ENCODE measurements at regions not wholly inside any gene's neighbourhood (a gene's known extent, or its start where the extent isn't known, plus 50 kb on each side); places are given as distances from the start of the nearest gene placed in this dataset.

- H3K36me3 ChIP-seq (ENCODE audit: insufficient read depth, low read length): no peaks in the 10 kb centered on the region
- no peak for DNase-seq
- H3K9me3 ChIP-seq (ENCODE audit: insufficient read depth, low read length, severe bottlenecking): peaks cover 3% of the 10 kb centered on the region
- H3K27me3 ChIP-seq (ENCODE audit: insufficient read depth, low read length, poor library complexity): no peaks in the 10 kb centered on the region
- H3K4me1 ChIP-seq (ENCODE audit: insufficient read depth, low read length): peaks cover 51% of the 10 kb centered on the region
- no peak overlapping the region for H3K9ac ChIP-seq (ENCODE audit: low read depth, low read length)
- ATAC-seq (ENCODE audit: insufficient read depth, low read depth): no peak
- no peak overlapping the region for H3K4me2 ChIP-seq (ENCODE audit: insufficient read depth, low read length)
- H2AFZ ChIP-seq (ENCODE audit: low read depth, low read length): peak overlapping the region; percentile 48; the same call in 1 of the 2 replicates
- peak overlapping the region; percentile 34 for H3K27ac ChIP-seq (ENCODE audit: low read length)
- no peak overlapping the region for H3K4me3 ChIP-seq (ENCODE audit: low read depth in 1 of 2, low read length in 2 of 2)
- H3K79me2 ChIP-seq (ENCODE audit: insufficient read depth, low read length): no peaks in the 10 kb centered on the region
- TF ChIP-seq CTCF (IDR thresholded peaks at IDR 0.05; ENCODE audit: borderline replicate concordance, extremely low read depth, low read length, poor library complexity, severe bottlenecking) (no peak), EZH2 (IDR thresholded peaks at IDR 0.05; ENCODE audit: borderline replicate concordance, low read depth, low read length, severe bottlenecking) (no peak)
- no peaks in the 10 kb centered on the region for H4K20me1 ChIP-seq (ENCODE audit: insufficient read depth, low read length)
Measured at GRCh38 chr21:15531986-15532385, 197.8 kb upstream of the USP25 start.

- TF ChIP-seq EZH2 (IDR thresholded peaks at IDR 0.05; ENCODE audit: borderline replicate concordance, low read depth, low read length, severe bottlenecking): no peak
- TF ChIP-seq CTCF (IDR thresholded peaks at IDR 0.05; ENCODE audit: borderline replicate concordance, extremely low read depth, low read length, poor library complexity, severe bottlenecking): no peak
- peaks cover 3% of the 10 kb centered on the region for H3K9me3 ChIP-seq (ENCODE audit: insufficient read depth, low read length, severe bottlenecking)
- ATAC-seq (ENCODE audit: insufficient read depth, low read depth): no peak
- no peaks in the 10 kb centered on the region for H4K20me1 ChIP-seq (ENCODE audit: insufficient read depth, low read length)
- peak overlapping the region; percentile 61 for H2AFZ ChIP-seq (ENCODE audit: low read depth, low read length)
- no peaks in the 10 kb centered on the region for H3K27me3 ChIP-seq (ENCODE audit: insufficient read depth, low read length, poor library complexity)
- H3K79me2 ChIP-seq (ENCODE audit: insufficient read depth, low read length): no peaks in the 10 kb centered on the region
- H3K4me3 ChIP-seq (ENCODE audit: low read depth in 1 of 2, low read length in 2 of 2): no peak overlapping the region
- H3K9ac ChIP-seq (ENCODE audit: low read depth, low read length): peak overlapping the region; percentile 54; the same call in 1 of the 2 replicates
- DNase-seq: no peak
- H3K27ac ChIP-seq (ENCODE audit: low read length): peak overlapping the region; percentile 96
- H3K4me2 ChIP-seq (ENCODE audit: insufficient read depth, low read length): no peak overlapping the region
- H3K36me3 ChIP-seq (ENCODE audit: insufficient read depth, low read length): no peaks in the 10 kb centered on the region
- H3K4me1 ChIP-seq (ENCODE audit: insufficient read depth, low read length): peaks cover 50% of the 10 kb centered on the region
Measured at GRCh38 chr21:15533618-15534017, 196.2 kb upstream of the USP25 start.

- peak overlapping the region; percentile 50 for H3K4me2 ChIP-seq (ENCODE audit: insufficient read depth, low read length)
- H3K4me1 ChIP-seq (ENCODE audit: insufficient read depth, low read length): peaks cover 56% of the 10 kb centered on the region
- peak overlapping the region in 1 of 2 experiments; percentile 33; a peak in 2 of 4 replicates for H3K4me3 ChIP-seq (ENCODE audit: low read depth in 1 of 2, low read length in 2 of 2)
- DNase-seq: peak; percentile 55
- H3K9me3 ChIP-seq (ENCODE audit: insufficient read depth, low read length, severe bottlenecking): peaks cover 3% of the 10 kb centered on the region
- TF ChIP-seq CTCF (IDR thresholded peaks at IDR 0.05; ENCODE audit: borderline replicate concordance, extremely low read depth, low read length, poor library complexity, severe bottlenecking): peak; percentile 73
- TF ChIP-seq EZH2 (IDR thresholded peaks at IDR 0.05; ENCODE audit: borderline replicate concordance, low read depth, low read length, severe bottlenecking): no peak
- ATAC-seq (ENCODE audit: insufficient read depth, low read depth): peak; percentile 84
- no peaks in the 10 kb centered on the region for H3K36me3 ChIP-seq (ENCODE audit: insufficient read depth, low read length)
- peak overlapping the region; percentile 54 for H3K9ac ChIP-seq (ENCODE audit: low read depth, low read length)
- no peaks in the 10 kb centered on the region for H3K79me2 ChIP-seq (ENCODE audit: insufficient read depth, low read length)
- no peaks in the 10 kb centered on the region for H4K20me1 ChIP-seq (ENCODE audit: insufficient read depth, low read length)
- no peaks in the 10 kb centered on the region for H3K27me3 ChIP-seq (ENCODE audit: insufficient read depth, low read length, poor library complexity)
- peak overlapping the region; percentile 74 for H2AFZ ChIP-seq (ENCODE audit: low read depth, low read length)
- peak overlapping the region; percentile 96 for H3K27ac ChIP-seq (ENCODE audit: low read length)
Measured at GRCh38 chr21:15534450-15534886, 195.3 kb upstream of the USP25 start.

Data from DND-41 (cell line).